ENCODE measurements at regions not wholly inside any gene's neighbourhood (a gene's known extent, or its start where the extent isn't known, plus 50 kb on each side); places are given as distances from the start of the nearest gene placed in this dataset.
A peak's percentile ranks its signal among the peaks of the same experiment; 100 is the strongest.

- intact Hi-C loops (cut with DNase I) = no loop called here
- no peak for DNase-seq
Measured at GRCh38 chr5:10085185-10085584, 164.5 kb downstream of the ATPSCKMT start.

GRCh38 chr5:10081584-10081983 is 168.1 kb downstream of the ATPSCKMT start:
- no peak for DNase-seq
- intact Hi-C loops (cut with DNase I) = no loop called here

GRCh38 chr5:10077791-10078545 is 171.7 kb downstream of the ATPSCKMT start:
- intact Hi-C loops (cut with DNase I) = no loop called here
- DNase-seq = no peak

- intact Hi-C loops (cut with DNase I) = no loop called here
- no peak for DNase-seq
Measured at GRCh38 chr5:10073441-10074104, 176.1 kb downstream of the ATPSCKMT start.

- no peak for DNase-seq
- intact Hi-C loops (cut with DNase I) = no loop called here
Measured at GRCh38 chr5:10069637-10070313, 179.9 kb downstream of the ATPSCKMT start.

GRCh38 chr5:10065428-10066000 is 184.2 kb downstream of the ATPSCKMT start:
- intact Hi-C loops (cut with DNase I) = no loop called here
- no peak for DNase-seq

- DNase-seq = peak in 1 of 10 donors; percentile 19
Measured at GRCh38 chr5:10064546-10065195, 185.0 kb downstream of the ATPSCKMT start.

GRCh38 chr5:10063997-10064396 is 185.7 kb downstream of the ATPSCKMT start:
- intact Hi-C loops (cut with DNase I) = no loop called here
- DNase-seq = no peak

More at GRCh38 chr5:10064546-10065195, 185.0 kb downstream of the ATPSCKMT start:
- intact Hi-C loops (cut with DNase I) = no loop called here

- no peak for DNase-seq
- intact Hi-C loops (cut with DNase I) = no loop called here
Measured at GRCh38 chr5:10059980-10060379, 189.7 kb downstream of the ATPSCKMT start.

- DNase-seq = no peak
- intact Hi-C loops (cut with DNase I) = no loop called here
Measured at GRCh38 chr5:10059556-10059955, 190.1 kb downstream of the ATPSCKMT start.

- intact Hi-C loops (cut with DNase I) = no loop called here
Measured at GRCh38 chr5:10057356-10057755, 192.3 kb downstream of the ATPSCKMT start.

GRCh38 chr5:10056228-10056760 is 193.4 kb downstream of the ATPSCKMT start:
- intact Hi-C loops (cut with DNase I) = no loop called here
- DNase-seq = no peak

More at GRCh38 chr5:10057356-10057755, 192.3 kb downstream of the ATPSCKMT start:
- no peak for DNase-seq

GRCh38 chr5:10049858-10050455 is 199.7 kb downstream of the ATPSCKMT start:
- DNase-seq = no peak
- intact Hi-C loops (cut with DNase I) = no loop called here

- no peak for DNase-seq
Measured at GRCh38 chr5:10046676-10047075, 203.0 kb downstream of the ATPSCKMT start.

GRCh38 chr5:10045376-10045775 is 204.3 kb downstream of the ATPSCKMT start:
- no peak for DNase-seq
- intact Hi-C loops (cut with DNase I) = no loop called here

More at GRCh38 chr5:10046676-10047075, 203.0 kb downstream of the ATPSCKMT start:
- intact Hi-C loops (cut with DNase I) = no loop called here

GRCh38 chr5:10036136-10036815 is 213.4 kb downstream of the ATPSCKMT start:
- intact Hi-C loops (cut with DNase I) = no loop called here

GRCh38 chr5:10034001-10034400 is 215.7 kb downstream of the ATPSCKMT start:
- DNase-seq = peak in 1 of 10 donors; percentile 57

More at GRCh38 chr5:10036136-10036815, 213.4 kb downstream of the ATPSCKMT start:
- no peak for DNase-seq

GRCh38 chr5:10031817-10032216 is 217.9 kb downstream of the ATPSCKMT start:
- no peak for DNase-seq
- intact Hi-C loops (cut with DNase I) = no loop called here

More at GRCh38 chr5:10034001-10034400, 215.7 kb downstream of the ATPSCKMT start:
- intact Hi-C loops (cut with DNase I) = no loop called here

GRCh38 chr5:10030219-10030831 is 219.4 kb downstream of the ATPSCKMT start:
- DNase-seq = no peak
- intact Hi-C loops (cut with DNase I) = no loop called here

Measured in posterior cingulate gyrus (tissue), 11 donors.